ENCODE measurements at regions not wholly inside any gene's neighbourhood (a gene's known extent, or its start where the extent isn't known, plus 50 kb on each side); places are given as distances from the start of the nearest gene placed in this dataset.

GRCh38 chr2:144071461-144071860, 448.5 kb downstream of the ZEB2 start:
- no peaks in the 10 kb centered on the region for H3K27me3 Mint-ChIP-seq
- H3K27ac Mint-ChIP-seq = no peak overlapping the region
- H3K9me3 Mint-ChIP-seq = no peaks in the 10 kb centered on the region
- peaks cover 3% of the 10 kb centered on the region for H3K36me3 Mint-ChIP-seq
- no peak for DNase-seq
- no peaks in the 10 kb centered on the region for H3K4me1 Mint-ChIP-seq
- H3K4me3 Mint-ChIP-seq = no peak overlapping the region

- no peaks in the 10 kb centered on the region for H3K4me1 Mint-ChIP-seq
Observed at GRCh38 chr2:144067506-144067905, 452.4 kb downstream of the ZEB2 start.

GRCh38 chr2:144063602-144064001, 456.3 kb downstream of the ZEB2 start:
- H3K27ac Mint-ChIP-seq = no peak overlapping the region

More at GRCh38 chr2:144067506-144067905, 452.4 kb downstream of the ZEB2 start:
- Mint-ChIP-seq H3K27ac (no peak overlapping the region), H3K27me3 (no peaks in the 10 kb centered on the region), H3K9me3 (no peaks in the 10 kb centered on the region), H3K36me3 (peaks cover 3% of the 10 kb centered on the region), H3K4me3 (no peak overlapping the region)
- no peak for DNase-seq

GRCh38 chr2:144054911-144055310, 465.0 kb downstream of the ZEB2 start:
- Mint-ChIP-seq H3K36me3 (peaks cover 6% of the 10 kb centered on the region), H3K27ac (no peak overlapping the region), H3K4me3 (no peak overlapping the region), H3K9me3 (no peaks in the 10 kb centered on the region), H3K27me3 (no peaks in the 10 kb centered on the region), H3K4me1 (no peaks in the 10 kb centered on the region)
- DNase-seq = no peak

More at GRCh38 chr2:144063602-144064001, 456.3 kb downstream of the ZEB2 start:
- no peaks in the 10 kb centered on the region for H3K9me3 Mint-ChIP-seq
- no peak for DNase-seq
- no peaks in the 10 kb centered on the region for H3K27me3 Mint-ChIP-seq
- no peaks in the 10 kb centered on the region for H3K36me3 Mint-ChIP-seq
- no peaks in the 10 kb centered on the region for H3K4me1 Mint-ChIP-seq
- no peak overlapping the region for H3K4me3 Mint-ChIP-seq

- no peak overlapping the region for H3K4me3 Mint-ChIP-seq
- no peaks in the 10 kb centered on the region for H3K9me3 Mint-ChIP-seq
- H3K27ac Mint-ChIP-seq = no peak overlapping the region
- H3K4me1 Mint-ChIP-seq = no peaks in the 10 kb centered on the region
- DNase-seq = no peak
- H3K27me3 Mint-ChIP-seq = no peaks in the 10 kb centered on the region
- H3K36me3 Mint-ChIP-seq = peaks cover 4% of the 10 kb centered on the region
Observed at GRCh38 chr2:144052083-144052482, 467.8 kb downstream of the ZEB2 start.

GRCh38 chr2:144049137-144049536, 470.8 kb downstream of the ZEB2 start:
- Mint-ChIP-seq H3K4me1 (no peaks in the 10 kb centered on the region), H3K27me3 (no peaks in the 10 kb centered on the region), H3K27ac (no peak overlapping the region), H3K9me3 (no peaks in the 10 kb centered on the region), H3K36me3 (peaks cover 4% of the 10 kb centered on the region), H3K4me3 (no peak overlapping the region)
- no peak for DNase-seq

- Mint-ChIP-seq H3K4me1 (no peaks in the 10 kb centered on the region), H3K4me3 (no peak overlapping the region), H3K27ac (no peak overlapping the region), H3K9me3 (no peaks in the 10 kb centered on the region), H3K27me3 (no peaks in the 10 kb centered on the region), H3K36me3 (peaks cover 4% of the 10 kb centered on the region)
- DNase-seq = no peak
Observed at GRCh38 chr2:144048631-144049060, 471.3 kb downstream of the ZEB2 start.

GRCh38 chr2:144042751-144043150, 477.2 kb downstream of the ZEB2 start:
- Mint-ChIP-seq H3K9me3 (no peaks in the 10 kb centered on the region), H3K4me3 (no peak overlapping the region), H3K27me3 (no peaks in the 10 kb centered on the region), H3K4me1 (peaks cover 3% of the 10 kb centered on the region), H3K27ac (no peak overlapping the region), H3K36me3 (peaks cover 3% of the 10 kb centered on the region)
- DNase-seq = no peak

- Mint-ChIP-seq H3K27me3 (no peaks in the 10 kb centered on the region), H3K36me3 (peaks cover 5% of the 10 kb centered on the region), H3K27ac (no peak overlapping the region), H3K9me3 (no peaks in the 10 kb centered on the region), H3K4me1 (peaks cover 3% of the 10 kb centered on the region), H3K4me3 (no peak overlapping the region)
- DNase-seq = no peak
Observed at GRCh38 chr2:144041612-144042011, 478.3 kb downstream of the ZEB2 start.

GRCh38 chr2:144040834-144041233, 479.1 kb downstream of the ZEB2 start:
- no peak for DNase-seq
- Mint-ChIP-seq H3K4me3 (no peak overlapping the region), H3K36me3 (peaks cover 5% of the 10 kb centered on the region), H3K9me3 (no peaks in the 10 kb centered on the region), H3K27ac (no peak overlapping the region), H3K27me3 (no peaks in the 10 kb centered on the region), H3K4me1 (peaks cover 3% of the 10 kb centered on the region)

- no peak overlapping the region for H3K27ac Mint-ChIP-seq
Observed at GRCh38 chr2:144032566-144032965, 487.4 kb downstream of the ZEB2 start.

GRCh38 chr2:144030791-144031190, 489.1 kb downstream of the ZEB2 start:
- peaks cover 1% of the 10 kb centered on the region for H3K9me3 Mint-ChIP-seq
- H3K4me1 Mint-ChIP-seq = no peaks in the 10 kb centered on the region
- no peak for DNase-seq
- no peak overlapping the region for H3K27ac Mint-ChIP-seq
- peaks cover 10% of the 10 kb centered on the region for H3K36me3 Mint-ChIP-seq
- H3K27me3 Mint-ChIP-seq = no peaks in the 10 kb centered on the region
- no peak overlapping the region for H3K4me3 Mint-ChIP-seq

More at GRCh38 chr2:144032566-144032965, 487.4 kb downstream of the ZEB2 start:
- H3K9me3 Mint-ChIP-seq = peaks cover 1% of the 10 kb centered on the region
- no peaks in the 10 kb centered on the region for H3K4me1 Mint-ChIP-seq
- H3K36me3 Mint-ChIP-seq = peaks cover 12% of the 10 kb centered on the region
- H3K27me3 Mint-ChIP-seq = no peaks in the 10 kb centered on the region
- no peak overlapping the region for H3K4me3 Mint-ChIP-seq
- no peak for DNase-seq

- no peaks in the 10 kb centered on the region for H3K4me1 Mint-ChIP-seq
- DNase-seq = no peak
- peaks cover 6% of the 10 kb centered on the region for H3K36me3 Mint-ChIP-seq
- no peaks in the 10 kb centered on the region for H3K27me3 Mint-ChIP-seq
- no peak overlapping the region for H3K27ac Mint-ChIP-seq
- H3K4me3 Mint-ChIP-seq = no peak overlapping the region
- H3K9me3 Mint-ChIP-seq = peaks cover 2% of the 10 kb centered on the region
Observed at GRCh38 chr2:144027593-144027992, 492.3 kb downstream of the ZEB2 start.

GRCh38 chr2:144026753-144027152, 493.2 kb downstream of the ZEB2 start:
- Mint-ChIP-seq H3K4me3 (no peak overlapping the region), H3K4me1 (no peaks in the 10 kb centered on the region), H3K36me3 (peaks cover 6% of the 10 kb centered on the region), H3K27ac (no peak overlapping the region), H3K27me3 (no peaks in the 10 kb centered on the region), H3K9me3 (peaks cover 4% of the 10 kb centered on the region)
- DNase-seq = no peak

GRCh38 chr2:144020047-144020446, 499.9 kb downstream of the ZEB2 start:
- no peak overlapping the region for H3K4me3 Mint-ChIP-seq
- no peaks in the 10 kb centered on the region for H3K27me3 Mint-ChIP-seq
- H3K9me3 Mint-ChIP-seq = peaks cover 4% of the 10 kb centered on the region
- no peak overlapping the region for H3K27ac Mint-ChIP-seq
- DNase-seq = no peak
- peaks cover 12% of the 10 kb centered on the region for H3K36me3 Mint-ChIP-seq
- peaks cover 2% of the 10 kb centered on the region for H3K4me1 Mint-ChIP-seq

GRCh38 chr2:144015655-144016245, 504.2 kb downstream of the ZEB2 start:
- H3K27me3 Mint-ChIP-seq = no peaks in the 10 kb centered on the region
- DNase-seq = no peak
- no peaks in the 10 kb centered on the region for H3K9me3 Mint-ChIP-seq
- H3K27ac Mint-ChIP-seq = no peak overlapping the region
- no peak overlapping the region for H3K4me3 Mint-ChIP-seq
- peaks cover 13% of the 10 kb centered on the region for H3K36me3 Mint-ChIP-seq
- H3K4me1 Mint-ChIP-seq = peaks cover 3% of the 10 kb centered on the region
